ENCODE measurements at regions not wholly inside any gene's neighbourhood (a gene's known extent, or its start where the extent isn't known, plus 50 kb on each side); places are given as distances from the start of the nearest gene placed in this dataset.

- Histone ChIP-seq H3K4me3 (no peak overlapping the region), H3K27ac (no peak overlapping the region), H3K4me1 (no peaks in the 10 kb centered on the region), H3K27me3 (no peaks in the 10 kb centered on the region), H3K36me3 (no peaks in the 10 kb centered on the region), H3K9me3 (no peaks in the 10 kb centered on the region)
- intact Hi-C loops (cut with DNase I; ENCODE audit: low total_unique reads): no loop called here
- DNase-seq: no peak
- TF ChIP-seq CTCF (IDR thresholded peaks at IDR 0.05): no peak
Observed at GRCh38 chr2:18363348-18363747, 197.1 kb downstream of the RDH14 start.

- no peak for DNase-seq
- Histone ChIP-seq H3K27ac (no peak overlapping the region), H3K27me3 (no peaks in the 10 kb centered on the region), H3K9me3 (no peaks in the 10 kb centered on the region), H3K36me3 (no peaks in the 10 kb centered on the region), H3K4me1 (no peaks in the 10 kb centered on the region), H3K4me3 (no peak overlapping the region)
- no peak for TF ChIP-seq CTCF (IDR thresholded peaks at IDR 0.05)
- intact Hi-C loops (cut with DNase I; ENCODE audit: low total_unique reads): no loop called here
Observed at GRCh38 chr2:18362696-18363095, 197.8 kb downstream of the RDH14 start.

GRCh38 chr2:18357537-18357936 lies 202.9 kb downstream of the RDH14 start:
- intact Hi-C loops (cut with DNase I; ENCODE audit: low total_unique reads): no loop called here
- no peaks in the 10 kb centered on the region for H3K36me3 ChIP-seq
- no peak for TF ChIP-seq CTCF (IDR thresholded peaks at IDR 0.05)
- no peaks in the 10 kb centered on the region for H3K9me3 ChIP-seq
- no peak for DNase-seq
- H3K4me1 ChIP-seq: no peaks in the 10 kb centered on the region
- no peak overlapping the region for H3K4me3 ChIP-seq
- H3K27ac ChIP-seq: no peak overlapping the region
- H3K27me3 ChIP-seq: no peaks in the 10 kb centered on the region

GRCh38 chr2:18356676-18357075 lies 203.8 kb downstream of the RDH14 start:
- Histone ChIP-seq H3K36me3 (no peaks in the 10 kb centered on the region), H3K4me3 (no peak overlapping the region), H3K4me1 (no peaks in the 10 kb centered on the region), H3K9me3 (no peaks in the 10 kb centered on the region), H3K27me3 (no peaks in the 10 kb centered on the region), H3K27ac (no peak overlapping the region)
- no peak for DNase-seq
- no peak for TF ChIP-seq CTCF (IDR thresholded peaks at IDR 0.05)
- intact Hi-C loops (cut with DNase I; ENCODE audit: low total_unique reads): no loop called here

- no peaks in the 10 kb centered on the region for H3K9me3 ChIP-seq
- H3K36me3 ChIP-seq: no peaks in the 10 kb centered on the region
- no peak overlapping the region for H3K4me3 ChIP-seq
- TF ChIP-seq CTCF (IDR thresholded peaks at IDR 0.05): no peak
- no peak for DNase-seq
- peaks cover 0 to 4% (median 0%) of the 10 kb centered on the region in 4 donors for H3K4me1 ChIP-seq
- intact Hi-C loops (cut with DNase I; ENCODE audit: low total_unique reads): no loop called here
- H3K27me3 ChIP-seq: no peaks in the 10 kb centered on the region
- H3K27ac ChIP-seq: no peak overlapping the region
Observed at GRCh38 chr2:18349421-18349820, 211.0 kb downstream of the RDH14 start.

- H3K27ac ChIP-seq: no peak overlapping the region
- H3K4me3 ChIP-seq: no peak overlapping the region
- no peaks in the 10 kb centered on the region for H3K27me3 ChIP-seq
- no peak for TF ChIP-seq CTCF (IDR thresholded peaks at IDR 0.05)
- peaks cover 0 to 4% (median 0%) of the 10 kb centered on the region in 4 donors for H3K4me1 ChIP-seq
- intact Hi-C loops (cut with DNase I; ENCODE audit: low total_unique reads): no loop called here
- H3K9me3 ChIP-seq: no peaks in the 10 kb centered on the region
- no peaks in the 10 kb centered on the region for H3K36me3 ChIP-seq
- no peak for DNase-seq
Observed at GRCh38 chr2:18346874-18347273, 213.6 kb downstream of the RDH14 start.
